Fibroblast of lung (primary cell): ENCODE measurements at regions not wholly inside any gene's neighbourhood (a gene's known extent, or its start where the extent isn't known, plus 50 kb on each side); places are given as distances from the start of the nearest gene placed in this dataset.

Experiments
- DNase-seq, 2 donors: peaks; one replicate each; pipeline versions ENCODE4 v3.0.0 to v3.0.0-alpha.2; 2010; ENCODE audit warnings: low read depth in 2 of 2
- H2AFZ ChIP-seq: 2 replicates; pipeline ENCODE4 v1.5.1; 2012; ENCODE audit warnings: low read length, control low read depth, inconsistent platforms
- H3K27ac ChIP-seq: 2 replicates; pipeline ENCODE4 v1.5.1; 2011; ENCODE audit warnings: low read length, control low read depth; ENCODE audit not compliant: insufficient read depth
- H3K27me3 ChIP-seq: 2 replicates; pipeline ENCODE4 v1.5.1; 2011; ENCODE audit warnings: mild to moderate bottlenecking, low read length; ENCODE audit not compliant: control insufficient read depth, insufficient read depth
- H3K36me3 ChIP-seq: 2 replicates; pipeline ENCODE4 v1.5.1; 2011; ENCODE audit warnings: low read length; ENCODE audit not compliant: control insufficient read depth, insufficient read depth
- H3K4me1 ChIP-seq: 2 replicates; pipeline ENCODE4 v1.5.1; 2011; ENCODE audit warnings: low read length; ENCODE audit not compliant: control insufficient read depth, insufficient read depth; ENCODE audit errors: extremely low read depth
- H3K4me2 ChIP-seq: 2 replicates; pipeline ENCODE4 v1.5.1; 2011; ENCODE audit warnings: low read length, control low read depth; ENCODE audit not compliant: insufficient read depth; ENCODE audit errors: extremely low read depth
- H3K4me3 ChIP-seq, 4 experiments: fragments of 200-600 bp in 1 of 4; sonication (generic) in 1 of 4; replicated peaks in 1 of 4; 2 replicates each; pipeline ENCODE4 v1.5.1; 2011 to 2016; ENCODE audit warnings: low read length in 4 of 4, low read depth in 3 of 4, mild to moderate bottlenecking in 3 of 4, control low read depth in 2 of 4, inconsistent platforms in 1 of 4, mixed read lengths in 1 of 4; ENCODE audit not compliant: insufficient read depth in 1 of 4; ENCODE audit errors: control extremely low read depth in 1 of 4
- H3K79me2 ChIP-seq: 2 replicates; pipeline ENCODE4 v1.5.1; 2012; ENCODE audit warnings: mild to moderate bottlenecking, low read length, inconsistent platforms; ENCODE audit not compliant: control insufficient read depth, insufficient read depth
- H3K9ac ChIP-seq: 2 replicates; pipeline ENCODE4 v1.5.1; 2011; ENCODE audit warnings: mild to moderate bottlenecking, low read length, control low read depth; ENCODE audit not compliant: insufficient read depth
- H3K9me3 ChIP-seq: 2 replicates; pipeline ENCODE4 v1.5.1; 2012; ENCODE audit warnings: low read depth, low read length; ENCODE audit not compliant: control insufficient read depth, insufficient read depth
- H4K20me1 ChIP-seq: 2 replicates; pipeline ENCODE4 v1.5.1; 2011; ENCODE audit warnings: low read length; ENCODE audit not compliant: control insufficient read depth, insufficient read depth; ENCODE audit errors: extremely low read depth
- EZH2 ChIP-seq: IDR thresholded peaks from 2 replicates; pipeline ENCODE4 v1.5.1; 2012; ENCODE audit warnings: low read length, control low read depth, mild to moderate bottlenecking; ENCODE audit errors: missing control alignments
- TF ChIP-seq, protein P1 (sequence below), 2 donors: IDR thresholded peaks in 1 of 2; conservative IDR thresholded peaks in 1 of 2; 1 replicate in 1 of 2; 2 replicates in 1 of 2; pipeline ENCODE4 v1.5.1; 2011 to 2012; ENCODE audit warnings: low read length in 2 of 2, control low read depth in 1 of 2, inconsistent platforms in 1 of 2, low read depth in 1 of 2, mild to moderate bottlenecking in 1 of 2

DNA sequence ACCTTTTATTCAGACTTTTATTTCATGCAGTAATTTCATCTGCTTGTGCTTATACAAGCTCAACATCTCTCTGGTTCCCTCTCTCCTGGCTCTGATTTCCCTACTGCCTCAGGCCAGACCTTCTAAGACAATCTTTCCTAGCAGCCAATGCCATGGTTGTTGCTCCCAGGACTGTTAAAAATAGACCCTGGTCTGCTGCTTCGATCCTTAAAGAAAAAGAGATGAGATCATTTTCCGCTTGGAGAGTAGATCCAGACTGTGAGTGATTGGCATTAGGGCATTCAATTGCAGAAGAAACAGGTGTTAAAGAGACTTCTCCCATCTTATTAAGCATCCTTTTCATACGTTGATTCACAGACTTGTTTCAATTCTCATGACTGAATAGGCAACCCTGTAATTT is 68.4 kb upstream of the ITGB1 start:
- H3K27ac ChIP-seq = no peak overlapping the region
- TF ChIP-seq, protein P1, sequence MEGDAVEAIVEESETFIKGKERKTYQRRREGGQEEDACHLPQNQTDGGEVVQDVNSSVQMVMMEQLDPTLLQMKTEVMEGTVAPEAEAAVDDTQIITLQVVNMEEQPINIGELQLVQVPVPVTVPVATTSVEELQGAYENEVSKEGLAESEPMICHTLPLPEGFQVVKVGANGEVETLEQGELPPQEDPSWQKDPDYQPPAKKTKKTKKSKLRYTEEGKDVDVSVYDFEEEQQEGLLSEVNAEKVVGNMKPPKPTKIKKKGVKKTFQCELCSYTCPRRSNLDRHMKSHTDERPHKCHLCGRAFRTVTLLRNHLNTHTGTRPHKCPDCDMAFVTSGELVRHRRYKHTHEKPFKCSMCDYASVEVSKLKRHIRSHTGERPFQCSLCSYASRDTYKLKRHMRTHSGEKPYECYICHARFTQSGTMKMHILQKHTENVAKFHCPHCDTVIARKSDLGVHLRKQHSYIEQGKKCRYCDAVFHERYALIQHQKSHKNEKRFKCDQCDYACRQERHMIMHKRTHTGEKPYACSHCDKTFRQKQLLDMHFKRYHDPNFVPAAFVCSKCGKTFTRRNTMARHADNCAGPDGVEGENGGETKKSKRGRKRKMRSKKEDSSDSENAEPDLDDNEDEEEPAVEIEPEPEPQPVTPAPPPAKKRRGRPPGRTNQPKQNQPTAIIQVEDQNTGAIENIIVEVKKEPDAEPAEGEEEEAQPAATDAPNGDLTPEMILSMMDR (conservative IDR thresholded peaks at IDR 0.05 in 1 of 2, IDR thresholded peaks at IDR 0.05 in 1 of 2; ENCODE audit: low read depth in 1 of 2, low read length in 2 of 2) = no peak
- no peak for TF ChIP-seq EZH2
- no peaks in the 10 kb centered on the region for H3K4me1 ChIP-seq
- H3K9ac ChIP-seq = no peak overlapping the region
- H3K9me3 ChIP-seq = no peaks in the 10 kb centered on the region
- no peaks in the 10 kb centered on the region for H3K79me2 ChIP-seq
- no peak overlapping the region for H2AFZ ChIP-seq
- H3K4me3 ChIP-seq = no peak overlapping the region
- no peaks in the 10 kb centered on the region for H4K20me1 ChIP-seq
- H3K36me3 ChIP-seq = no peaks in the 10 kb centered on the region
- H3K4me2 ChIP-seq = no peak overlapping the region
- DNase-seq = no peak
- H3K27me3 ChIP-seq = no peaks in the 10 kb centered on the region

GRCh38 chr10:33025910-33026309 is 67.9 kb upstream of the ITGB1 start:
- TF ChIP-seq, protein P1 (conservative IDR thresholded peaks at IDR 0.05 in 1 of 2, IDR thresholded peaks at IDR 0.05 in 1 of 2; ENCODE audit: low read depth in 1 of 2, low read length in 2 of 2) = no peak
- TF ChIP-seq EZH2 = no peak
- Histone ChIP-seq H3K4me2 (no peak overlapping the region), H3K9ac (no peak overlapping the region), H3K4me3 (no peak overlapping the region), H3K4me1 (no peaks in the 10 kb centered on the region), H3K27ac (no peak overlapping the region), H2AFZ (no peak overlapping the region), H3K27me3 (no peaks in the 10 kb centered on the region), H3K9me3 (no peaks in the 10 kb centered on the region), H4K20me1 (no peaks in the 10 kb centered on the region), H3K36me3 (no peaks in the 10 kb centered on the region), H3K79me2 (no peaks in the 10 kb centered on the region)
- DNase-seq = no peak

- no peaks in the 10 kb centered on the region for H3K9me3 ChIP-seq
- no peaks in the 10 kb centered on the region for H3K4me1 ChIP-seq
- no peak overlapping the region for H2AFZ ChIP-seq
- H3K79me2 ChIP-seq = no peaks in the 10 kb centered on the region
- no peak for DNase-seq
- no peak overlapping the region for H3K27ac ChIP-seq
- H3K27me3 ChIP-seq = no peaks in the 10 kb centered on the region
- TF ChIP-seq, protein P1 (conservative IDR thresholded peaks at IDR 0.05 in 1 of 2, IDR thresholded peaks at IDR 0.05 in 1 of 2; ENCODE audit: low read depth in 1 of 2, low read length in 2 of 2) = no peak
- no peak for TF ChIP-seq EZH2
- H3K4me2 ChIP-seq = no peak overlapping the region
- H4K20me1 ChIP-seq = no peaks in the 10 kb centered on the region
- H3K36me3 ChIP-seq = no peaks in the 10 kb centered on the region
- no peak overlapping the region for H3K9ac ChIP-seq
- H3K4me3 ChIP-seq = no peak overlapping the region
These were observed 67.0 kb upstream of the ITGB1 start for GRCh38 chr10:33025039-33025438.
